Occipital lobe (tissue), 1 donor: ENCODE measurements at regions not wholly inside any gene's neighbourhood (a gene's known extent, or its start where the extent isn't known, plus 50 kb on each side); places are given as distances from the start of the nearest gene placed in this dataset.

ENCODE experiments used
- DNase-seq: peaks from one replicate; lab custom pipeline; 2025; lab: John Stamatoyannopoulos, UW

GRCh38 chr14:32022938-32023466, 54.1 kb upstream of the ARHGAP5 start:
- no peak for DNase-seq

GRCh38 chr14:32023540-32023939, 53.6 kb upstream of the ARHGAP5 start:
- DNase-seq = no peak

- DNase-seq = no peak
Measured at GRCh38 chr14:32027255-32027939, 49.7 kb upstream of the ARHGAP5 start.
